GM12873 (cell line): ENCODE measurements at regions not wholly inside any gene's neighbourhood (a gene's known extent, or its start where the extent isn't known, plus 50 kb on each side); places are given as distances from the start of the nearest gene placed in this dataset.

Experiments
- TF ChIP-seq, protein P1 (sequence below): IDR thresholded peaks from 2 replicates; pipeline ENCODE4 v1.5.1; 2012; ENCODE audit warnings: low read depth, mild to moderate bottlenecking, moderate library complexity, low read length, control low read depth; ENCODE audit not compliant: insufficient read depth; ENCODE audit errors: missing control alignments

DNA sequence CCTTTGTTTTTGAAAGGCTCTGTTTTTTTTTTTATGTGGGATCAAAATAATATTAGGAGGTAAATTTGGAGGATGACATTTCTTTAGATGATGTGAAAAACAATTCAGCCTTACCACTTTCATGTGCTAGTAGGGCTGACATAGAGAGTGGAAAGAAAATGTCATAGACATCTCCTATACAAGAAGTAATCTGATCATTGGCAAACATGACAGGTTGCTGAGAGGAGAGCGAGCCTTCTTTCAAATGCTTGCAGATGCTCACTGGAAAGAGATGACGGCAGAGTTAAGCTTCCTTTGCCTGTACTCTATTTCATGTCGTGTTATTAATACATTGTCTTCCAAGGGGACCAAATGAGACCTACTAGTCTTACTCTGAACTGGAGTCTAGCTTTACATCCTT, 160.1 kb upstream of the DAP start:
- TF ChIP-seq, protein P1, sequence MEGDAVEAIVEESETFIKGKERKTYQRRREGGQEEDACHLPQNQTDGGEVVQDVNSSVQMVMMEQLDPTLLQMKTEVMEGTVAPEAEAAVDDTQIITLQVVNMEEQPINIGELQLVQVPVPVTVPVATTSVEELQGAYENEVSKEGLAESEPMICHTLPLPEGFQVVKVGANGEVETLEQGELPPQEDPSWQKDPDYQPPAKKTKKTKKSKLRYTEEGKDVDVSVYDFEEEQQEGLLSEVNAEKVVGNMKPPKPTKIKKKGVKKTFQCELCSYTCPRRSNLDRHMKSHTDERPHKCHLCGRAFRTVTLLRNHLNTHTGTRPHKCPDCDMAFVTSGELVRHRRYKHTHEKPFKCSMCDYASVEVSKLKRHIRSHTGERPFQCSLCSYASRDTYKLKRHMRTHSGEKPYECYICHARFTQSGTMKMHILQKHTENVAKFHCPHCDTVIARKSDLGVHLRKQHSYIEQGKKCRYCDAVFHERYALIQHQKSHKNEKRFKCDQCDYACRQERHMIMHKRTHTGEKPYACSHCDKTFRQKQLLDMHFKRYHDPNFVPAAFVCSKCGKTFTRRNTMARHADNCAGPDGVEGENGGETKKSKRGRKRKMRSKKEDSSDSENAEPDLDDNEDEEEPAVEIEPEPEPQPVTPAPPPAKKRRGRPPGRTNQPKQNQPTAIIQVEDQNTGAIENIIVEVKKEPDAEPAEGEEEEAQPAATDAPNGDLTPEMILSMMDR: no peak

DNA sequence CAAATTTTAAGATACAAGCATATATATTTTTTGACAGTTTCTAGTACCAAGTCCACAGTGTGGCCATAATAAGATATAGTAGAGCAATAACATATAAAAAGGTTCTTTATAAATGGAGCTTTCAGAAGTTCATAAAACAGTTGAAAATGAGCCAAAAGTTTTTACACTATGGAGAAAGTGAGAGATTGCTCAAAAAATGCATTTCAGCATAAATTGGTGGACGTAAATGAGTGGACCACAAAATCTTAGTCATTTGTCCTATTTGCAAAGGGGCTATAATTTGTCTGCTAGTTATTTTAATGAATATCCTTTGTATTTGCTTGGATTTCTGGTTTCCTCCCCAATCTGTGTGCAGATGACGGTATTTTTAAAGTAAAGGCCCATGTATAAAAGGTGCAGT, 159.4 kb upstream of the DAP start:
- TF ChIP-seq, protein P1: no peak

DNA sequence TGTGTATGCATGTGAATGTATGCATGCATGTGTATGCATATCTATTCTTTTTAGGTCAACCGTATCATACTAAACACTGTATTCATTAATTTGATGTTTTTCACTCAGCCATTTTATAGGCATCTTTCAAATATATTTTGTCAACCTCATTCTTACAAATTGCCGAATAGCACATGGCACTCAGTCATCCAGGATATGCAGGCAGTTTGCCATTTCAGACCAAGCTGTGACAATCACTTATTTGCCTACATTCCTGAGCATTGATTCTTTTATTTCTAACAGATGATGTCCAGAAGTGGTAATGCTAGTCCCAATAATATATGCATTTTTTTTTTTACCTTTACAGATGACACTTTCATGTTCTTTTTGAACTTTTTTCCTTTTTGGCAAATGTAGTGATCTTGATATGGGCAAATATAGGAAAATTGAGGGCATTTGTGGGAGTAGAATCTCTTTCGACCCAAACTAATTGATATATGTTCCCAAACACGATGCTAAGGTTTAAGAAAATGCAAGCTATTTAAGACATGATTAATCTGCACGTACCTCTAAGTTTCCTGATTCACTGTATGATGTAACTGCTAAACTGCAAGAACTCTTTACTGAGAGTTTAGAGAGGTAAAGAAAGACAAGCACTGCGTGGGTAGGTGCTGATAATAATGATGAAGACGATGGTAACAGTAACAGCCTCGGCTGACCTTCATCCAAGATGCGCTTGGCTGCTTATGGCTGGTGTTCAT, 153.9 kb upstream of the DAP start:
- TF ChIP-seq, protein P1: no peak

DNA sequence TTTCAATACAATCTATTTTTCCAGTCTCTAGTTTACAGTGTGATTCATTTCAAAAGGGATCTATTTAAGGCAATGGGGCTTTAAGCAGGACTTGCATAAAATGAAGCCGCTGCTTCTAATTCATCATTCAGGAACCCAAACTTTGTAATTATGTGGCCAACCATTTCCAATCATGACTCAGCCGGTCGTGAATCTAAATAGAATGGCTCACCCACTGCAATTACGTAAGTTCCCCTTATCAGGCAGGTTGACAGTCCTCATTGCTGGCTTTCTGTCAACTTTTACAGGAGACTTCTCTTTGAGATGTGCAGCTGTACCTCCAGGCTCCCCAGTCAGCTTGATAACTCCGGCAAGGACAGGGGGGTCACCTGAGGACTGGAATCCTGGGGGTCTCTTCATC, 152.8 kb upstream of the DAP start:
- TF ChIP-seq, protein P1: no peak

DNA sequence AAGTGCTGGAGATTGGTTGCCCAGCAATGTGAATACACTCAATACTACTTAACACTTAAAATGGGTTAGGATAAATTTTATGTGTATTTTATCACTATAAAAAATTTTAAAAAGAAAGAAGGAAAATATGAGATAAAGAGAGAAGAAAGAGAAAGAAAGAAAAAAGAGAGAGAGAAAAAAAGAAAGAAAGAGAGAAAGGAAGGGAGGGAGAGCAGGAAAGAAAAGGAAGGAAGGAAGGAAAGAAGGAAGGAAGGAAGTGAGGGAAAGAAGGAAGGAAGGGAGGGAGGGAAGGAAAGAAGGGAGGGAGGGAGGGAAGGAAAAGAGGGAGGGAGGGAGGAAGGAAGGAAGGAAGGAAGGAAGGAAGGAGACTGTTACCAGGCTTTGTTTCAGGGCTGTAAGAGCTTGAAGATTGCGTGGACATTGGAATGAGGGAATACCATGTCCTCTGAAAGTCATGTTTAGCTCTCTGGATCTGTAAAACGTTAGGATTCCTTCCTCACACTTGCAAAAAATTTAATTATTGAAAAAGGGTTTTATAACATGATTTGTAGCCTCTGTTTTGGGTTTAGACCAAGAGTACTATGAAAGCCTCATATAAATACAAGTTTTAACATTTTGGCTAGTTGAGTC, 152.3 kb upstream of the DAP start:
- TF ChIP-seq, protein P1: no peak

DNA sequence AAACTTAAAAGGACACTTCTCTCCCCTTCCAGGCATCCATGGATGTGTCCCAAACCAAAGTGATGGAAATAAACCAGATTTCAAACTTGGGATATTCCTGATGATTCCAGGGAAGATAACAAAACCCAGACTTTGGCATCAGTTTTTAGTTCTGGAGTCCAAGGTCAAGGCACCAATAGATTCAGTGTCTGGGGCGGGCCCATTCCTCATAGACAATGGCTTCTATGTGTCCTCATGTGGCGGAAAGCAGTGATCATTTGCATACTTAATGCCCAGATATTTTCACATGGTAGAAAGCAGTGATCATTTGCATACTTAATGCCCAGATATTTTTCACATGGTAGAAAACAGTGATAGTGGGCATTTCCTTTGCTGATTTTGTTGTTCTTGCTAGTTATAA, 151.4 kb upstream of the DAP start:
- TF ChIP-seq, protein P1: no peak

DNA sequence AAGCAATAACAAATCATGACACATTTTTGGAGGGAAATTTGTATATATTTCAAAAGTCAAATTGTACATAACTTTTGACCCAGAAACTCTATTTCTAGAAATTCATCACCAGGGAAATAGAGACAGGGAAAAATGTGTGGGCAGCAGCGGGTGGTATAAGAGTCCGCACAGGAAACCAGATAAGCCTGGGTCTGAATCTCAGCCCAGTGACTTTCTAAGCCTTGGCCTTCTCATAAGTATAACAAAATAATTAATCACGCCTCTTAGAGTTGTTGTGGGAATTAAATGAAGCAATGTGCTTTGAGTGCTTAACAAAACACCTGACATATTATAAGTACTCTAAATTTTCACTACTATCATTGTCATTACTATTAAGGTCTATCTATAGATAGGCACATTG, 149.2 kb upstream of the DAP start:
- TF ChIP-seq, protein P1: no peak
